Esophagus muscularis mucosa (tissue), 4 donors: ENCODE measurements at regions not wholly inside any gene's neighbourhood (a gene's known extent, or its start where the extent isn't known, plus 50 kb on each side); places are given as distances from the start of the nearest gene placed in this dataset.

ENCODE experiments used
- DNase-seq: peaks from one replicate; pipeline ENCODE4 v3.0.0-alpha.2; 2017; ENCODE audit errors: extremely low spot score
- H3K27ac ChIP-seq, 4 donors: fragments of 200-600 bp; sonication (generic); replicated peaks in 1 of 4; 1 replicate in 3 of 4; 2 replicates in 1 of 4; pipeline ENCODE4 v1.5.1; 2016 to 2019; ENCODE audit warnings: mild to moderate bottlenecking in 1 of 4
- H3K27me3 ChIP-seq, 4 donors: fragments of 200-600 bp; sonication (generic); one replicate each; pipeline versions ENCODE4 v1.5.1 to v1.6.0; 2016 to 2019
- H3K36me3 ChIP-seq, 4 donors: fragments of 200-600 bp; sonication (generic); one replicate each; pipeline ENCODE4 v1.5.1; 2016 to 2019
- H3K4me1 ChIP-seq, 4 donors: fragments of 200-600 bp; sonication (generic); one replicate each; pipeline ENCODE4 v1.5.1; 2016 to 2019
- H3K4me3 ChIP-seq, 4 donors: fragments of 200-600 bp; sonication (generic); 1 replicate in 2 of 4; 2 replicates in 2 of 4; pipeline ENCODE4 v1.5.1; 2016 to 2019; ENCODE audit warnings: mild to moderate bottlenecking in 4 of 4, moderate library complexity in 1 of 4
- H3K9me3 ChIP-seq, 4 donors: fragments of 200-600 bp; sonication (generic); 1 replicate in 3 of 4; 2 replicates in 1 of 4; pipeline ENCODE4 v1.5.1; 2016 to 2019
- EP300 ChIP-seq: sonication (generic); formaldehyde crosslinking; IDR thresholded peaks from one replicate; pipeline ENCODE4 v1.6.1; 2017; ENCODE audit warnings: antibody characterized with exemption
- POLR2A ChIP-seq: fragments of 450-650 bp; IDR thresholded peaks from one replicate; pipeline ENCODE4 v1.6.1; 2017; ENCODE audit warnings: antibody characterized with exemption, moderate library complexity, mild to moderate bottlenecking, low read depth
- POLR2AphosphoS5 ChIP-seq, 2 donors: sonication (generic); formaldehyde crosslinking; IDR thresholded peaks; one replicate each; pipeline ENCODE4 v1.6.1; 2017; ENCODE audit warnings: antibody characterized with exemption in 2 of 2
- WGBS: methylation state at CpG from one replicate; pipeline ENCODE4 v1.1.5; 2018; 5-methylcytosine and 5-hydroxymethylcytosine counted together
- intact Hi-C: fragments of 100-400 bp; cut with DNase I; formaldehyde crosslinking; loops from one replicate; pipeline ENCODE4 v1.15.1; 2023
- TF ChIP-seq, protein P1 (sequence below), 3 experiments: fragments of 200-600 bp in 2 of 3; fragments of 450-650 bp in 1 of 3; sonication (generic) in 2 of 3; IDR thresholded peaks; one replicate each; pipeline ENCODE4 v1.5.1; 2017 to 2019; ENCODE audit warnings: antibody characterized with exemption in 3 of 3, mild to moderate bottlenecking in 2 of 3, moderate library complexity in 1 of 3

DNA sequence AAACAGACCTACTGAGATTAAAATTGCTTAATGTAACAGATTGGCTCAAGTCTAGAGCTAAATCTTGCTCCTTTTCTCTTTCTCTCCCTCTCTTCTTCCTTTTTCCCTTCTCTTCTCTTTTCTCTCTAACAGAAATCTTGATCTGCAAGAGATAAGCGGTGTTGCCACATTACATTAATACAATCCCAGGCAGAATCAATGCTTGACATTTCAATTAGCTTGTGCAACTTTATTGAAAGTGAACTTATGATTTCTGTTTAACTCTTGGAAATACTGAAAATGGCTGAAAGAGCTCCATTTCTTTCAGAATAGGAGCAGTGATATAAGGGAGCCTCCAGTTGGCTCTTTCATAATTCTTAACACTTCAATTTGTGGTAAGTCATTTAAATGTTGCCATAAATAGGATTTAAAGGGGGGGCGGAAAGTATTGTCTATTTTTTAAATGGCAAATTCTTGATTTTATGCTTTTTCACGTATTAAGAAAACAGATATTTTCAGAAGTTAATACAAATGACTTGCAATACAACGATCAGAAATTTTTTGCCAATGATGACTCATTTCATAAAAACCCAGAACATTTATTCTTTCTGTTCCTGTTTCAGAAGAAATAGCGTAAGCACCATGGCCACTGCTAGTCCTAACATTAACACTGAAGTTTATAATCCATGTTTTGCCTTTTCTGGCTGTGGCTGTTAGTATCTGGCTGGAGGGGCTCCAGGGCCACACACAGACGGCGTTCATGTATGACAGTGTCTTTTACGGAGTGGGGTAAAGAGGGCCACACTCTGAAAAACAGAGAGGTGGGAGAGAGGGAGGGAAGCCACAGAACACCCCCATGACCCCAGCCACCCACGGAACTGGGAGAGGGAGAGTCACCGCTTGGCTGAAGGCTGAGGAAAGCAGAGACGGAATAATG is 115.7 kb upstream of the FAT1 start:
- DNase-seq = no peak
- H3K9me3 ChIP-seq = no peaks in the 10 kb centered on the region
- 34% methylated on average over 11 of the region's 11 CpGs for WGBS
- no peak for TF ChIP-seq EP300
- TF ChIP-seq POLR2AphosphoS5 (IDR thresholded peaks at IDR 0.05) = peak in 1 of 2 donors; percentile 16
- TF ChIP-seq, protein P1, sequence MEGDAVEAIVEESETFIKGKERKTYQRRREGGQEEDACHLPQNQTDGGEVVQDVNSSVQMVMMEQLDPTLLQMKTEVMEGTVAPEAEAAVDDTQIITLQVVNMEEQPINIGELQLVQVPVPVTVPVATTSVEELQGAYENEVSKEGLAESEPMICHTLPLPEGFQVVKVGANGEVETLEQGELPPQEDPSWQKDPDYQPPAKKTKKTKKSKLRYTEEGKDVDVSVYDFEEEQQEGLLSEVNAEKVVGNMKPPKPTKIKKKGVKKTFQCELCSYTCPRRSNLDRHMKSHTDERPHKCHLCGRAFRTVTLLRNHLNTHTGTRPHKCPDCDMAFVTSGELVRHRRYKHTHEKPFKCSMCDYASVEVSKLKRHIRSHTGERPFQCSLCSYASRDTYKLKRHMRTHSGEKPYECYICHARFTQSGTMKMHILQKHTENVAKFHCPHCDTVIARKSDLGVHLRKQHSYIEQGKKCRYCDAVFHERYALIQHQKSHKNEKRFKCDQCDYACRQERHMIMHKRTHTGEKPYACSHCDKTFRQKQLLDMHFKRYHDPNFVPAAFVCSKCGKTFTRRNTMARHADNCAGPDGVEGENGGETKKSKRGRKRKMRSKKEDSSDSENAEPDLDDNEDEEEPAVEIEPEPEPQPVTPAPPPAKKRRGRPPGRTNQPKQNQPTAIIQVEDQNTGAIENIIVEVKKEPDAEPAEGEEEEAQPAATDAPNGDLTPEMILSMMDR (IDR thresholded peaks at IDR 0.05) = no peak
- no peak for TF ChIP-seq POLR2A
- H3K27me3 ChIP-seq = no peaks in the 10 kb centered on the region
- peak overlapping the region; percentile 32 to 52 (median 36) for H3K4me3 ChIP-seq
- intact Hi-C loops = no loop called here
- peak overlapping the region; percentile 73 to 80 (median 78) for H3K27ac ChIP-seq
- H3K4me1 ChIP-seq = peaks cover 2 to 28% (median 22%) of the 10 kb centered on the region in 4 donors
- H3K36me3 ChIP-seq = no peaks in the 10 kb centered on the region

DNA sequence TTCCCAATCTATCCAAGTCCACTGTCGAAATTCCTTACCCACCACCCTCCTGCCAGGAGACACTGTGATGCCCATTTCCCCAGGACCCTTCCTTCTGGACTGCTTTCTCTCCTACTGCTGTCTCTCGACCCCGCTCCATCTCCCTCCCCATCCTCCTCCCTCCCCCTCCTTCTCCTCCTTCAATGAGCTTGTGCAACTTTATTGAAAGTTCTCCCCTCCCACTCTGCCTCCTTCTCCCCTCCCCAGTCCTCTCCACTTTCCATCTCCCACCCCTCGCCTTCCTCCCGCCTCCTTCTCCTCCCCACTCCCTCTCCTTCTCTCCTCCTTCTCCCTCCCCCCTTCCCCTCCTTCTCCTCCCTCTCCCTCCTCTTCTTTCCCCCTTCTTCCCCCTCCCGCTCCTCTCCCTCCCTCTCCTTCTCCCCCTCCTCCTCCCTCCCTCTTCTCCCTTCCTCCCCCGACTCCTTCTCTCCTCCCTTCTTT is 116.6 kb upstream of the FAT1 start:
- no peaks in the 10 kb centered on the region for H3K9me3 ChIP-seq
- H3K27ac ChIP-seq = peak overlapping the region; percentile 73 to 80 (median 78)
- TF ChIP-seq POLR2A (no peak), POLR2AphosphoS5 (IDR thresholded peaks at IDR 0.05) (peak; percentile 5 to 49)
- H3K4me3 ChIP-seq = peak overlapping the region; percentile 32 to 52 (median 36)
- 68% methylated on average over 7 of the region's 7 CpGs for WGBS
- peaks cover 10 to 37% (median 31%) of the 10 kb centered on the region in 4 donors for H3K4me1 ChIP-seq
- H3K27me3 ChIP-seq = no peaks in the 10 kb centered on the region
- intact Hi-C loops = no loop called here
- H3K36me3 ChIP-seq = no peaks in the 10 kb centered on the region
- no peak for DNase-seq

DNA sequence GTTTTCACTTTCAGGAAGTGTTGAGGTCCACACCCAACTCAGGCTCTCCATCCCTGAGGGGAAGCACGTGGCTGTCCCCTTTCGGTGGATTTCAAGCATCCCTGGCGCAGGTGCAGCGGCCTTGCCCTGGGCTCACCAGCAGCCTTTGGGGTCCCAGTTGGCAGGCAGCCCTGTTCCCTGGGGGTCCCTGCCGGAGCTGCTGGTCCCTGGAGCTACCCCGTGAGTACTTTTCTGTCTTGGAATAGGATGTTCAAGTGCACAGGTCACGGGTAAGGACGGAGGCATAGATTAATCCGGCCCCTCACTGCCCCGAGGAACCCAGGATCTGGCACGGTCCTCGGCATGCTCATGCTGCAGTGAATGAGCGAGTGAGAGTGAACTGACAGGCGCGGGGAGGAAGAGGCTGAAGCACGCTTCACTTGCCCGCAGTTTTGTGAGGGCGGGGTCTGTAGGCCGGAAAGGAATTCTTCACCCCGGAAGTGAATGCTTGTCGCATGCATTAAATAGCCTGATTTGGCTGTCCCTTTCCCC is 117.2 kb upstream of the FAT1 start:
- no peaks in the 10 kb centered on the region for H3K27me3 ChIP-seq
- no peaks in the 10 kb centered on the region for H3K36me3 ChIP-seq
- H3K4me3 ChIP-seq = peak overlapping the region; percentile 32 to 52 (median 36)
- peak overlapping the region; percentile 73 to 80 (median 78) for H3K27ac ChIP-seq
- TF ChIP-seq POLR2A (no peak), POLR2AphosphoS5 (IDR thresholded peaks at IDR 0.05) (no peak), EP300 (no peak)
- TF ChIP-seq, protein P1 (IDR thresholded peaks at IDR 0.05) = no peak
- 84% methylated on average over 19 of the region's 21 CpGs for WGBS
- intact Hi-C loops = no loop called here
- DNase-seq = no peak
- peaks cover 11 to 40% (median 36%) of the 10 kb centered on the region in 4 donors for H3K4me1 ChIP-seq
- H3K9me3 ChIP-seq = no peaks in the 10 kb centered on the region

DNA sequence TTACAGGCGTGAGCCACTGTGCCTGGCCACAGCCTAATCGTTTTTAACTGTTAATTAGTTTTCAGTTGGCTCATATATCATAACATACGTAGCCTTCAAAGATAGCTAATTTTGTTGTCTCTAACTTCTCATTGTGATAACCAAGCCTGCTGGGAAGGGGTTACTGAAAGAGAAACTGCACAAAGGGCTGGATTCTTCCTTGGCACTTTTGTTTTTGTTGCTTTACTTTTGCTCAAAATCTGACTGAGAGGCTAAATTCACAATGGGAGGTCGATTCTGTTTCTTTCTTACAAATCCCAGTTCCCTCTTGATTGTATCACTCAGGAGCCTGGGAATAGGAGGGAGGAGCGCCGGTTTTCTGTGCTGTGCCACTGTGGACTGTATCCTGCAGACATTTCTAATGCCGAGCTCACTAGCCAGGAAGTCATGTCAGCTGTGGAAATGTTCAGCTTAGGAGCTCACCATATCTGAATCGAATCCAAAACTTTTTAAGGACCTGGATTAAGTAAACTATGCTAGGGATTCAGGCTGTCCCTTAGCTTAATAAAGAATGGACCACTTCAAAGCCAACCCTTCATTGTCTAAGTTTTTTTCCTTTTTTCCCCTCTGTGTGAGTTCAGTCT is 120.5 kb upstream of the FAT1 start:
- TF ChIP-seq POLR2AphosphoS5 (IDR thresholded peaks at IDR 0.05) (peak in 1 of 2 donors; percentile 39), POLR2A (no peak)
- no peak for DNase-seq
- peak overlapping the region; percentile 61 to 71 (median 66) for H3K27ac ChIP-seq
- H3K4me1 ChIP-seq = peaks cover 11 to 49% (median 38%) of the 10 kb centered on the region in 4 donors
- H3K9me3 ChIP-seq = no peaks in the 10 kb centered on the region
- WGBS = 21% methylated on average over 8 of the region's 8 CpGs
- no peaks in the 10 kb centered on the region for H3K36me3 ChIP-seq
- peak overlapping the region; percentile 34 to 46 (median 36) for H3K4me3 ChIP-seq
- intact Hi-C loops = no loop called here
- no peaks in the 10 kb centered on the region for H3K27me3 ChIP-seq

DNA sequence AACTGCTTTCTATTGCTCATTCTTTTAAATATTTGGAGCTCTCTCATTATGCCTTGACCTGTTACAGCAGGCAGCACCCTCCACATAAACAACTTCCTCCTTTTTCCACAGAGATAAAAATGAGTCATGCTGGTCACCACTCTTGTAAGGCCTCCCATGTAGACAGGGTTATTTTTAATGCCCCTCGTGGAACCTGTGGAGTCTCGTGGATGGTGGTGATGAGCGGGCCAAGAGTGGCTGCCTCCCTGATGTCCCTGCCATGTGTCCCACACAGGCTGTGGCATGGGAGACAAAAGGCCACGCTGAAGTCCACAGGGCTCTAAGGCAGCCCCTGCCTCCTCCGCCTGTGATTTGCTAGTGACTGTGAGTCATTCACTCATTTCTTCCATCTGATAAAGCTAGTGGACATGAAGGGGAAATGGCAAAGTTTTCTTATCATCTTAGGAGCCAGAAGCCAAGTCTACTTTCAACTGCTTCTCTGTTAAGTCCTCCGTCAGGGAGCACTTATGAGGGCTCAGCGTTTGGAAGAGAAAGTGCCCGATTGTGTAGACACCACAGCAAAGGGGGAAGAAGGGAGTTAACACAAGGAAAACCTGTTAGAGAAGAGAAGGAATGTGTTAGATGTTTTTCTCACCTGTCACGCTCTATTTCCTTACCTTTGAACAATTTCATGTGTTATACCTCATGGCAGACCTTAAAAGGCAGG is 121.6 kb upstream of the FAT1 start:
- no peak overlapping the region for H3K4me3 ChIP-seq
- peaks cover 11 to 38% (median 29%) of the 10 kb centered on the region in 4 donors for H3K4me1 ChIP-seq
- TF ChIP-seq POLR2AphosphoS5 (IDR thresholded peaks at IDR 0.05) = peak in 1 of 2 donors; percentile 41
- TF ChIP-seq, protein P1 (IDR thresholded peaks at IDR 0.05) = no peak
- peak overlapping the region; percentile 61 to 71 (median 66) for H3K27ac ChIP-seq
- H3K36me3 ChIP-seq = no peaks in the 10 kb centered on the region
- WGBS = 66% methylated on average over 9 of the region's 9 CpGs
- intact Hi-C loops = no loop called here
- DNase-seq = no peak
- H3K9me3 ChIP-seq = no peaks in the 10 kb centered on the region
- H3K27me3 ChIP-seq = no peaks in the 10 kb centered on the region
